ENCODE measurements at regions not wholly inside any gene's neighbourhood (a gene's known extent, or its start where the extent isn't known, plus 50 kb on each side); places are given as distances from the start of the nearest gene placed in this dataset.

GRCh38 chr5:176180781-176181180, 57.4 kb upstream of the SIMC1 start:
- no peak overlapping the region for H3K27ac ChIP-seq
- H3K36me3 ChIP-seq: no peaks in the 10 kb centered on the region
- H3K4me3 ChIP-seq: no peak overlapping the region
- TF ChIP-seq CTCF (IDR thresholded peaks at IDR 0.05): no peak
- no peak for TF ChIP-seq POLR2AphosphoS5 (IDR thresholded peaks at IDR 0.05)
- no peak for TF ChIP-seq POLR2A (IDR thresholded peaks at IDR 0.05)
- intact Hi-C loops (cut with DNase I): no loop called here
- H3K9me3 ChIP-seq: no peaks in the 10 kb centered on the region
- H3K4me1 ChIP-seq (replicated peaks): no peaks in the 10 kb centered on the region
- DNase-seq (ENCODE audit: low spot score): no peak
- WGBS: 54% methylated on average over 3 of the region's 3 CpGs
- H3K27me3 ChIP-seq (replicated peaks; ENCODE audit: insufficient read depth): peaks cover 3% of the 10 kb centered on the region

GRCh38 chr5:176181271-176181855, 56.9 kb upstream of the SIMC1 start:
- H3K27ac ChIP-seq: no peak overlapping the region
- no peak for DNase-seq (ENCODE audit: low spot score)
- H3K4me3 ChIP-seq: no peak overlapping the region
- 91% methylated on average over 7 of the region's 7 CpGs for WGBS
- TF ChIP-seq POLR2A (IDR thresholded peaks at IDR 0.05): no peak
- TF ChIP-seq CTCF (IDR thresholded peaks at IDR 0.05): no peak
- TF ChIP-seq POLR2AphosphoS5 (IDR thresholded peaks at IDR 0.05): no peak
- H3K9me3 ChIP-seq: no peaks in the 10 kb centered on the region
- H3K4me1 ChIP-seq (replicated peaks): no peaks in the 10 kb centered on the region
- H3K27me3 ChIP-seq (replicated peaks; ENCODE audit: insufficient read depth): peaks cover 3% of the 10 kb centered on the region
- intact Hi-C loops (cut with DNase I): no loop called here
- H3K36me3 ChIP-seq: no peaks in the 10 kb centered on the region

GRCh38 chr5:176183321-176184074, 54.7 kb upstream of the SIMC1 start:
- Histone ChIP-seq H3K9me3 (no peaks in the 10 kb centered on the region), H3K36me3 (no peaks in the 10 kb centered on the region), H3K4me1 (replicated peaks) (no peaks in the 10 kb centered on the region), H3K27ac (no peak overlapping the region), H3K4me3 (no peak overlapping the region), H3K27me3 (replicated peaks; ENCODE audit: insufficient read depth) (peaks cover 3% of the 10 kb centered on the region)
- 73% methylated on average over 16 of the region's 16 CpGs for WGBS
- intact Hi-C loops (cut with DNase I): no loop called here
- TF ChIP-seq POLR2AphosphoS5 (IDR thresholded peaks at IDR 0.05) (no peak), POLR2A (IDR thresholded peaks at IDR 0.05) (no peak), CTCF (IDR thresholded peaks at IDR 0.05) (no peak)
- DNase-seq (ENCODE audit: low spot score): no peak

- H3K4me1 ChIP-seq (replicated peaks): no peaks in the 10 kb centered on the region
- H3K9me3 ChIP-seq: no peaks in the 10 kb centered on the region
- DNase-seq (ENCODE audit: low spot score): no peak
- H3K27ac ChIP-seq: no peak overlapping the region
- H3K4me3 ChIP-seq: no peak overlapping the region
- H3K27me3 ChIP-seq (replicated peaks; ENCODE audit: insufficient read depth): no peaks in the 10 kb centered on the region
- intact Hi-C loops (cut with DNase I): no loop called here
- 77% methylated on average over 6 of the region's 6 CpGs for WGBS
- TF ChIP-seq CTCF (IDR thresholded peaks at IDR 0.05) (no peak), POLR2AphosphoS5 (IDR thresholded peaks at IDR 0.05) (no peak), POLR2A (IDR thresholded peaks at IDR 0.05) (no peak)
- H3K36me3 ChIP-seq: no peaks in the 10 kb centered on the region
Observed at GRCh38 chr5:176184608-176185132, 53.6 kb upstream of the SIMC1 start.
